GM13976 (cell line): ENCODE measurements at regions not wholly inside any gene's neighbourhood (a gene's known extent, or its start where the extent isn't known, plus 50 kb on each side); places are given as distances from the start of the nearest gene placed in this dataset.

Experiments used
- DNase-seq: peaks from one replicate; pipeline ENCODE4 v3.0.0; 2012; ENCODE audit warnings: low spot score
- in situ Hi-C: fragments of 300-500 bp; cut with MboI; formaldehyde crosslinking; loops from one replicate; pipeline ENCODE4 v1.12.0; 2022; ENCODE audit warnings: low sequenced_read_pairs, mixed read lengths, inconsistent platforms; ENCODE audit not compliant: unreplicated experiment
- TF ChIP-seq, protein P1 (sequence below): IDR thresholded peaks from 2 replicates; pipeline ENCODE4 v1.5.1; 2012; ENCODE audit warnings: borderline replicate concordance, mild to moderate bottlenecking; ENCODE audit not compliant: insufficient read depth; ENCODE audit errors: extremely low read depth, missing control alignments, control extremely low read depth

DNA sequence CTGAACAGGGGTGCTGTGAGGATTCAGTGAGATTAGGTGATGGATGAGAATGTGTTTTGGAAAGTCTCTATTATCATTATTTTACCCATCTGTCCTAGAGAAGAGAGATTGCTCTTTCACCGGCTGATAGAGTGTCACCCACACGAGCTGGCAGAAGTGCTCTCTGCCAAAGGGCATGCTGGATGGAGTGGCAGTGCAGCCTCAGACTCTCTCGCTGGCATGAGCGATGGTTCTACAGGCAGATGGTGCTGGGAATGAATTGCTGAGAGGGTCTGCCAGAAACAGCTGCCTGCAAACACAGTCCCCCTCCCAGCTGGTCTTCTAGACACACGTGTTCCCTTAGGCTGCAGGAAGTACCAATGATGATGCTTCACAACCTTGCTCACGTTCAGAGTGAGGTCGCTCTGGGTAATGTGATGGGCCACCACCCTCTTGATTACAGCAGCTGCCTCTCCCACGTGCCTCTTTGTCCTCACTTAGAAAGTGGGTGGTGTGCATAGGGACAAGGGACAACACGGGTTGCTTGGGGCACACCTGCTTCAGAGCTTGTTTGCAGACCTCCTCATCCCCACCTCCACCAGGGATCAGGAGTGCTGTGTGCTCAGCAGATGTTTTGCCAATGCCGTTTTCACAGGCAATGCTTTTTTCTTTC is 84.7 kb downstream of the FOXA2 start:
- in situ Hi-C loops, result no loop called here
- no peak for DNase-seq
- TF ChIP-seq, protein P1, sequence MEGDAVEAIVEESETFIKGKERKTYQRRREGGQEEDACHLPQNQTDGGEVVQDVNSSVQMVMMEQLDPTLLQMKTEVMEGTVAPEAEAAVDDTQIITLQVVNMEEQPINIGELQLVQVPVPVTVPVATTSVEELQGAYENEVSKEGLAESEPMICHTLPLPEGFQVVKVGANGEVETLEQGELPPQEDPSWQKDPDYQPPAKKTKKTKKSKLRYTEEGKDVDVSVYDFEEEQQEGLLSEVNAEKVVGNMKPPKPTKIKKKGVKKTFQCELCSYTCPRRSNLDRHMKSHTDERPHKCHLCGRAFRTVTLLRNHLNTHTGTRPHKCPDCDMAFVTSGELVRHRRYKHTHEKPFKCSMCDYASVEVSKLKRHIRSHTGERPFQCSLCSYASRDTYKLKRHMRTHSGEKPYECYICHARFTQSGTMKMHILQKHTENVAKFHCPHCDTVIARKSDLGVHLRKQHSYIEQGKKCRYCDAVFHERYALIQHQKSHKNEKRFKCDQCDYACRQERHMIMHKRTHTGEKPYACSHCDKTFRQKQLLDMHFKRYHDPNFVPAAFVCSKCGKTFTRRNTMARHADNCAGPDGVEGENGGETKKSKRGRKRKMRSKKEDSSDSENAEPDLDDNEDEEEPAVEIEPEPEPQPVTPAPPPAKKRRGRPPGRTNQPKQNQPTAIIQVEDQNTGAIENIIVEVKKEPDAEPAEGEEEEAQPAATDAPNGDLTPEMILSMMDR, result no peak

DNA sequence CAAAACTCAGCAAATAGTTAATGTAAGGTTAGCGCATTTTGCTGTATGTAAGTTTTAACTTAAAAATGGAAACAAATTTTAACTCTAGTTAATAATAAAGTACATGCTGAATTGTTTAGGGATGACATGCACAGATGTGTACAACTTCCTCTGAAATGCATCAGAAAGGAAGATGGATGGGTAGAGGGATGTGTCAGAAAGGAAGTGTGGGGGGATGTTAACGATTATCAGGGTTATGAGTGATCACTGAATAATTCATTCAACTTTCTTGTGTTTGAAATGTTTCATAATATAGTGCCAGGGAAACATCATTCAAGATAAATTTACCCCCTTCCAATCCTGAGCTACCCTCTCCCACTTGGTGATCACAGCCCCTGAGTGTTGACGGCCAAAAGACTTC is 87.6 kb downstream of the FOXA2 start:
- TF ChIP-seq, protein P1, result no peak
- in situ Hi-C loops, result no loop called here
- DNase-seq, result no peak

DNA sequence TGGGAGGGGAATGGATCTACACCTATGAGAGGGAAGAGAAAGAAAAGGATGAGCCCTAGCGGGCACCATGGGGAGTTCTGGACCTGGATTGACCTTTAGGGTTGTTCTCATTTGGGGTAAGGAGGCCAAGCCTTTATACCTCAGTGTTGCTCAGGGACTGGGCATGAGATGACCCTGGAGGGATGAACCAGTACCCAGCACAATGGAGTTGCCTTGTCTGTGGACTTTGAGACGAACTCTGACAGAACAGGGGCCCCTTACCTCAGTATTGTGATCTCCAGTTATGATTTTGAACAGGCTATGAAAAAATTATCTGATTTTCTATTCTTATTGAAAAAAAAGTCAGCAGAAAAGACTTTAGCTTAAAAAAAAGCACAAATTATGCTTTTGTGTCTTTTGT is 88.6 kb downstream of the FOXA2 start:
- DNase-seq, result no peak
- TF ChIP-seq, protein P1, result no peak
- in situ Hi-C loops, result no loop called here

DNA sequence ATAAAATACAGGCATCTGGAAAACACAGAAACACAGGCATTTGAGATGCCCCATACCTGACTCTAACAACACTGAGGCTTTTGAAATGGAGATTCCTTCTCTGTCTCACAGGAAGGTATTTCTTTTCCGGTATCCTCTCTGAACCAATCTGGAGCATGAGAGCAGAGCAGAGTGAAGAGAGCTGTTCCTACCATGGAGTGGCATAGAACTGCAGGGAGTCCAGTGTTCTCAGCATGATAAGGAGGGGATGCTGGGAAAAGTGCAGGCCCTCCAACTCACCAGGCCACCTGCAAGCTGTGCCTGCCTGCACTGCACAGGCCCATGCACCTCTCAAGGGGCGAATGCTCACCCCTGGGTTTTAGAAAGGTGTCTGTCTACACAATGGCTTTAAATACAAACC is 89.2 kb downstream of the FOXA2 start:
- TF ChIP-seq, protein P1, result no peak
- DNase-seq, result no peak
- in situ Hi-C loops, result no loop called here

DNA sequence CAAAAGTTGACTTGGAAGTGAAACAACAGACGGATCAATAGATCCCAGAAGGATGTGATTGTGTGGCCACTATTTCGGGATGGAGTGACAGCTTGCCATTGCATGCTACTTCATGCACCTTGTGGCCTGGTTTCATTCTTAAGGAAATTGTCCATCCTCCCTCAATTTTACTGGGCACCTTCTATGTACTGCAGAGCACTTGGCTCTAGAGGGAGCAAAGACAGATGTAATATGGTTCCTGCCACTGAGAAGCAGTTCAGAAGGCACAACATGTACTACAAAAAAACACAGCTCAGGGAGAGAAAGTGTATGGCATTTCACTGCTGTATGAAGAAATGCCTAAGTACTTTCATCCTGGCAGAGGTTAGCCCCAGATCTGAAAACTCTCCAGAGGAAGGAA is 91.9 kb downstream of the FOXA2 start:
- DNase-seq, result no peak
- TF ChIP-seq, protein P1, result no peak
- in situ Hi-C loops, result no loop called here

DNA sequence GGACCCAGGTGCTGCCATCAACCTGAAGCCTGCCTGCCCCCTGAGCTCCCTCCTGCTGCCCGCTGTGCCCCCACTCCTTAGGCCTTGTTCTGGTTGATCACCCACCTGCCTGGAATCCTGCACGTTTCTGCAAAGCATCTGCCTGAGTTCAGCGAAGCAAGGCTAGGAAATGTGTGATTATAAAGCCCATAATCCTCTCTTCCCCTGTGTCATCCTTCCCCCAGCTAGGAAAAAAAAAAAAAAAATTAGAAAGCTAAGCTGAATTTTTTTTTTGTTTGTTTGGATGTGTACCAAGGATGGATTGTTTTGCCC is 93.2 kb downstream of the FOXA2 start:
- TF ChIP-seq, protein P1, result no peak
- in situ Hi-C loops, result no loop called here
- DNase-seq, result no peak

DNA sequence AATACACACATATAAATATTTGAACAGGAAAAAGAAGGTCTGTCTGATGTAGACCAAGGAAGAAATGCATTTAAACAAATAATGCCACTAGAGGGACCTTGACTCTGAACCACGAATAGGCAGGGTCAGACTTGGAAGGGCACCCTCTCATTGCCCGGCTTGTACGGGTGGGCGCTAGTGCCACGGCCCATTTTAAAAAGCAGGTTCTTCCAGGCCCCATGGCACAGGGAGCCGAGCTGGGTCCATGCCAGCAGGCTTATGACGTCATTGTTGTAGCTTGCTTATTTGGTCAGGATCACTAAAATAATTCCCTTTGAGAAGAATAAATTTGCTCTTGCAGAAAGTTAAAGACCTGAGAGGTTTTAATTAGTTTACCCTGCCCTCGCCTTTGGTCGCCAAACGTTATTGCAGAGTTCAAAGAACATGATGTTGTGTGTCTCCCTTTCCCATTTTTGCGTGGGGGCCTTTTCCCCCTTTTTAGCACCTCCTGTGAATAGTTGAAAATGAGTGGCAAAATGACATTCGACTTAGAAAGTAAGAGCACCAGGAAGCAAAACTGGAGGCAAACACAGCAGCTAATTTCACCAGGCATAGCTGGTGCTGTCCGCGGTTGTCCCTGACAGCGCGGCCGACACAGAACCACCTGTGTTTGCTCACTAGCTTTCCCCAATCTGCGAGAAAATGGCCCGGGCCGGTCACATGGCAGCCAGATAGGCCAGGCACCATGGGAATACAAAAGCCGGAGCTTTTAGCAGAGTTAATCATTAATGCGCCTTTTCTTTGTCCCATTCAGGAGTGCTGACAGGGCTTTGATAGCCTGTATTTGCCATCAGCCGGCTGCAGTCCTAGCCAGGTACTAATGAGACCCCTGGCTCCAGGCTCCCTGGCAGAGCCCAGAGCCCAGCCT is 93.8 kb downstream of the FOXA2 start:
- no peak for DNase-seq
- TF ChIP-seq, protein P1, result no peak
- in situ Hi-C loops, result no loop called here
